ENCODE measurements at regions not wholly inside any gene's neighbourhood (a gene's known extent, or its start where the extent isn't known, plus 50 kb on each side); places are given as distances from the start of the nearest gene placed in this dataset.

GRCh38 chr2:43006834-43007543 is 214.6 kb upstream of the HAAO start:
- Histone ChIP-seq H3K79me2 (ENCODE audit: insufficient read depth, low read depth, low read length) (no peaks in the 10 kb centered on the region), H2AFZ (ENCODE audit: low read length) (no peak overlapping the region), H3K27ac (ENCODE audit: low read depth, low read length, poor library complexity, severe bottlenecking) (no peak overlapping the region), H3K4me1 (ENCODE audit: insufficient read depth, low read length, poor library complexity, severe bottlenecking) (no peaks in the 10 kb centered on the region), H3K9me3 (ENCODE audit: low read length) (no peaks in the 10 kb centered on the region), H3K4me2 (ENCODE audit: low read length) (no peak overlapping the region), H3K36me3 (ENCODE audit: insufficient read depth, low read length) (no peaks in the 10 kb centered on the region), H3K4me3 (ENCODE audit: low read depth, low read length, poor library complexity, severe bottlenecking) (no peak overlapping the region), H3K9me2 (ENCODE audit: insufficient read depth, low read length) (no peaks in the 10 kb centered on the region), H4K20me1 (ENCODE audit: insufficient read depth, low read length) (no peaks in the 10 kb centered on the region)
- ChIA-PET CTCF (ENCODE audit: unreplicated experiment) (no interaction called here), POLR2A (interaction anchor here (0.6 kb wide), 1 partner anchor 1270 kb away, joined by 6 read pairs; no protein-coding TSS in a partner anchor)
- no peak for DNase-seq (ENCODE audit: low spot score)
- intact Hi-C loops (cut with micrococcal nuclease; ENCODE audit: unreplicated experiment), result no loop called here
- TF ChIP-seq CTCF (conservative IDR thresholded peaks at IDR 0.05; ENCODE audit: low read length) (no peak), EZH2phosphoT487 (IDR thresholded peaks at IDR 0.05; ENCODE audit: borderline replicate concordance, low read depth, low read length) (no peak)
- no TSS peak for BruUV-seq (replicated peaks)

GRCh38 chr2:43005975-43006833 is 213.8 kb upstream of the HAAO start:
- no peaks in the 10 kb centered on the region for H3K79me2 ChIP-seq (ENCODE audit: insufficient read depth, low read depth, low read length)
- no peak overlapping the region for H3K4me2 ChIP-seq (ENCODE audit: low read length)
- no peaks in the 10 kb centered on the region for H3K4me1 ChIP-seq (ENCODE audit: insufficient read depth, low read length, poor library complexity, severe bottlenecking)
- H3K9me3 ChIP-seq (ENCODE audit: low read length), result no peaks in the 10 kb centered on the region
- no peak overlapping the region for H2AFZ ChIP-seq (ENCODE audit: low read length)
- ChIA-PET POLR2A (no interaction called here), CTCF (ENCODE audit: unreplicated experiment) (no interaction called here)
- TF ChIP-seq CTCF (conservative IDR thresholded peaks at IDR 0.05; ENCODE audit: low read length) (no peak), EZH2phosphoT487 (IDR thresholded peaks at IDR 0.05; ENCODE audit: borderline replicate concordance, low read depth, low read length) (no peak)
- H3K9me2 ChIP-seq (ENCODE audit: insufficient read depth, low read length), result no peaks in the 10 kb centered on the region
- BruUV-seq (replicated peaks), result no TSS peak
- no peak overlapping the region for H3K27ac ChIP-seq (ENCODE audit: low read depth, low read length, poor library complexity, severe bottlenecking)
- no peak for DNase-seq (ENCODE audit: low spot score)
- intact Hi-C loops (cut with micrococcal nuclease; ENCODE audit: unreplicated experiment), result no loop called here
- H3K4me3 ChIP-seq (ENCODE audit: low read depth, low read length, poor library complexity, severe bottlenecking), result no peak overlapping the region
- H4K20me1 ChIP-seq (ENCODE audit: insufficient read depth, low read length), result no peaks in the 10 kb centered on the region
- no peaks in the 10 kb centered on the region for H3K36me3 ChIP-seq (ENCODE audit: insufficient read depth, low read length)

All from OCI-LY7 (cell line).